SKM-1 treated with dmso at 0.1 percent for 144 hours (cell line): ENCODE measurements at regions not wholly inside any gene's neighbourhood (a gene's known extent, or its start where the extent isn't known, plus 50 kb on each side); places are given as distances from the start of the nearest gene placed in this dataset.

Experiments used
- DNase-seq: peaks from one replicate; lab custom pipeline; 2025; ENCODE audit not compliant: unreplicated experiment; lab: John Stamatoyannopoulos, UW

DNA sequence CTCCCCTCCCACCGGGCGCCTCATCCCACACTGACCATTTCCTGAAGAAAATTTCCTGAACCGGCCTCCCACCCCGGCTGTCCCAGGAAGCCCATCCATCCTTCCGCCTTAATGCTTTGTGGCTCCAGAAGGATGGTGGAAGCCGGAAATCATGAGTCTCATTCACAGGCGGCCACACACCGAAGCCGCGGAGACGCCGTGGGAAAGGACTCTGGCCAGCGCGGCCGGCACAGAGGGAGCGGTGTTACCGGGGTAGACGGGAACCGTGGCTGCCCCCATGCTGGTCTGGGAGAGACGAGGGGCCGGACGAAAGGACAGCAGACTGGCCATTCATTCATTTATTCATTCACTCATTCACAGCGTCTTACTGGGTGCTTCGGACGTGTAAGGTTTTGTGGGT lies 326.8 kb downstream of the SEC14L1 start:
- DNase-seq = no peak

DNA sequence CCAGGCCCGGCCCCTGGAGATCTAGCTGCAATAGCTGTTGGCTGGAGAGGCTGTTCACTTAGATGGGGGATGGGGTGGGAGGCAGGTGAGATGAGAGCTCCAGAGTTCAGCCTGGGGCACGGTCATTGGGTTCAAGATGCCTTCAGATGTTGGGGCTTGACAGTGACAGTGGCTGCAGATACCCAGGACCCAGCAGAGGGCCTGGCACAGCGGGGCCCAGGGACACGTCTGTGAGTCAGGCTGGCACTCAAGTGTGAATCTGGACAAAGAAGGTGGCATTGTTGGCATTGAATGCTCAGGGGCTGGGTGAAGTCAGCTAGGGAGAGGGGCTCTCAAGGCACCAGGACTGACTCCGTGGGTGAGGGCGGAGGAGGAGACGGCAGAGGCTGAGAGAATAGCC lies 328.1 kb downstream of the SEC14L1 start:
- no peak for DNase-seq

DNA sequence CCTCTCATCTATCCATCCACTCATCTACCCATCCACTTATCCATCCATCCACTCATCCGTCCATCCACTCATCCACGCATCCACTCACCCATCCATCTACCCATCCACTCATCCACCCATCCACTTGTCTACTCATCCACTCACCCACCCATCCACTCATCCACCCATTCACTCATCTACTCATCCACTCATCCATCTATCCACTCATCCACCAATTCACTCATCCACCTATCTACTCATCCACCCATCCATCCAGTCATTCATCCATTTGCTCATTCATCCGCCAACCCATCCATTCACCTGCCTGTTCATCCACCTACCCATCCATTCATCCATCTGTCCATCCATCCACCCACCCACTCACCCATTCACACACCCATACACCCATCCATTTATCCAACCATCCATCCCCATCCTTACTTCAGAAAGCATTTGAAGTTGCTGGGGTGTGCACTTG lies 329.6 kb downstream of the SEC14L1 start:
- no peak for DNase-seq

DNA sequence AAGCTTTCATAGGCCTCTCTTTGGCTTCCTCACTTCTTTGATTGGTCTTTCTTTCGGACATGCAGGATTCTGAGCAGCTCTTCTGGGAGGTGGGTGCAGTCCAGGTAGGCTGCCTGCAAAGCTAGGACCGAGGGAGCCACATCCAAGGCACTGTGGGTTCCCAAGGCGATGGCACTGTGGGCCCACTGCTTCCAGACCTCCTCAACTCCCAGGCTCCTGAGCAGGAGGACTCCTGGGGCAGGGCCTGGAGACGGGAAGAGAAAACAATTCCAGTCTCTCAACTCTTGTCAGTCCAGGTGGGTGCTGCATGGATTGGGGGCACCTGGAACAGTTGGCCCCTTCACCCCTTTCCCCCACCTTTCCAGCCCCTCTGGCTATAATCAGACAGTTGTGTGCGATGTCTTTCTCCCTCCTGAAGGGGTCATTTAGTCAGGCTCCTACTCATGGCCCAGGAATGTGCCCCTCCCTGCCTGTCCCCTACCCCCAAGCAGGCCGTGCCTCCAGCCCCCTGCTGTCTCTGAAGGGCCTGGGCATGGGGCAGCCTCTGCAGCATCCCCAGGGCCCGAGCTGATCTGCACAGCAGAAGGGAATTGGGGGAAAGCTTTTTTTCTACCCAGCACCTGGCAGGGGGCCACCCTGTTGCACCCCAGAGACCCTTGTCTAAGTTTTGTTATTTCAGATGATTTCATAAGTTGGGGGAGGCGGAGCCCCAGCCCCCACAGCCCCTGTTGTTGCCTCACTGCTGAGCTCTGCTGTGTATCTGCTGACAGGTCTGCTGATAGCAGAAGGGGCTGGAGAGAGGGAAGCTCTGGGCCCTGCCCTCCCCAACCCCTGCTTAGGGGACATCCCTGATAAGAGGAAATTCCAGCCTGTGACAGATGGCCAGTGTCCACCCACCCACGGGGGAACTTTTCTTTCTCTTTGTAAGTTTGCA lies 330.3 kb downstream of the SEC14L1 start:
- no peak for DNase-seq

DNA sequence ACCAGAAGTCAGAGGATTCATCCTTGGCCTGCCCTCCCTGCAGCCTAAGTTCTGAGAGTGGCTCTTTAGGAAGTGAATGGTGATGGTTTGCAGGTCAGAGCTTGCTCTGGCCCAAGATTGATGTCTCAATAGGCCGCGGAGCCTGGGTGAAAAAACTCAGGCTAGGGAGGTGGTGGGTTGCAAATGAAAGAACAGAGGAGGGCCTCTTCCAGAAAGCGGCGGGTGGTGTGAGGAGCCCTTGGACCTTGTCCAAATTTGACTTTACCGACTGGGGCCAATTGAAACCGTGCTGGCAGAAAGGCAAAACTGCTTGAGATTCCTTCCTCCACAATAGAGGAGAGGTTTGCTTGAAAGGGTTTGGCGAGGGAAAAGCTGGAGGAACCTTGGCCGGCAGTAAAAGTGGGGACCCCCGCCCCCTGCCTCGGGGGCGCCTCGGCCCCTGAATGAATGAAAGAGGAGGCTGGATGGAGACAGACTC lies 331.3 kb downstream of the SEC14L1 start:
- DNase-seq = peak; percentile 20

DNA sequence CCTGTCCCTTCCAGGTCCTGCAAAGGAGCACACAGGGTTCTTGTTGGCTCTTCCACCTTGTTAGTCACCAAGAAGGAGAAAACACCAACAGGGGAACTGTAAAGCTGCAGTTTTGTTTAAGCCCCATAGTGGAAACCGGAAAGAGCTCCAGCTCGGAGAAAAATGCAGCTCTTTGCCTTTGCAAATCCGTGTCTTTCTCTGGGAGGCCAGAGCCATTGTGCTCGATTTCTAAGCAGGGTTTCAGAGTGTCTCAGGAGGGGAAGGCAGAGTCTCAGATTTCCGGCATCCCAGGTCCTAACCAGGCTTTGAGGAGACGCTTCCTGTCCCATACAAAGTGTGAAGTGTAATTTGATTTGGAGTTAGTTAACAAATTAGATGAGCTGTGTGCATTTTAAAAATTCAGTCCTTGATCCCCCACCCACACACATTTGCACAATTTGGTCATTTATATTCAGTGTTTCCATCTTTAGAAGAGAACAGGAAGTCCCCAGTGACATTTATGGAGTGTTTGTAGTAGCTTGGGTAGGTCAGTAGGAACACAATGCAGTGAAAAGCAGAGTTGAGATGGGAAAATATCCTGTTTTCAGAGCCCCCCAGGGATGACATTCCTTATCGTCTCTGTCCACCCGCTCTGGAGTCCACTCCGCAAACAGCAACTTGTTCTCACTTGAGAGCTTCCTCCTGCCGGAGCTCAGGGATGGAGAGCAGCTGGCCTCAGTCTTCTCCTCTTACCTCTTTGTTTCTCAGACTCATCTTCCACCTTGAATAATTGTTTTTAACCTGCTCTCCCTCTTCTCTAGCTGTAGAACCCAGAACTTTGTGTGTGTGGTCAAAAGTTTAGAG lies 331.9 kb downstream of the SEC14L1 start:
- no peak for DNase-seq

DNA sequence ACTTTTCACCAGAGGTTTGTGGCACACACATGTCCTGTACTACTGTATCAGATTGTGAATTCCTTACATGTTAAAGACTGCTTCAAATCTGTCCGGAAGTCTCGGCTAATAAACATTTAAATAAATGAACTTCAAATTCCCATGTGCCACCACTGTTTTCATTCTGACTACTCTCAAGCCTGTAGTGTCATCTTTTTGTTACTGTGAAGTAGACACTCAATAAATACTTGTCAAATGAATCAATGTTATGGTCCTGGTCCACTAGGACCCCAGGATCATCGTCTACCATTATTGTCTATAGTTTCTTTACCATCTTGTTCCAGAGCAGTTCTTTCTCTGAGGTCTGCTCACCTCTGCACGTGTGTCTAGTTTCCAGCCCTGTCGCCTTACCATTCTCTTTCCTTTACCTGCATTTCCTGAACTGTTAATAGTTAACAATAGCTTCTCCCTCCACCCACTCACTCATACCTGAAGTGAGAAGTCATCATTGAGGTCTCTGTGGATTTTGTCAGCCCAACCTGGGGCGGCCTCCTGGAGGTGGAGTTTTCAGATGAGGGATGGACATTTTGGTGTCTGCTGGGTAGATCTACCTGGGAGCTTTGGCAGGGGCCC lies 333.0 kb downstream of the SEC14L1 start:
- no peak for DNase-seq

DNA sequence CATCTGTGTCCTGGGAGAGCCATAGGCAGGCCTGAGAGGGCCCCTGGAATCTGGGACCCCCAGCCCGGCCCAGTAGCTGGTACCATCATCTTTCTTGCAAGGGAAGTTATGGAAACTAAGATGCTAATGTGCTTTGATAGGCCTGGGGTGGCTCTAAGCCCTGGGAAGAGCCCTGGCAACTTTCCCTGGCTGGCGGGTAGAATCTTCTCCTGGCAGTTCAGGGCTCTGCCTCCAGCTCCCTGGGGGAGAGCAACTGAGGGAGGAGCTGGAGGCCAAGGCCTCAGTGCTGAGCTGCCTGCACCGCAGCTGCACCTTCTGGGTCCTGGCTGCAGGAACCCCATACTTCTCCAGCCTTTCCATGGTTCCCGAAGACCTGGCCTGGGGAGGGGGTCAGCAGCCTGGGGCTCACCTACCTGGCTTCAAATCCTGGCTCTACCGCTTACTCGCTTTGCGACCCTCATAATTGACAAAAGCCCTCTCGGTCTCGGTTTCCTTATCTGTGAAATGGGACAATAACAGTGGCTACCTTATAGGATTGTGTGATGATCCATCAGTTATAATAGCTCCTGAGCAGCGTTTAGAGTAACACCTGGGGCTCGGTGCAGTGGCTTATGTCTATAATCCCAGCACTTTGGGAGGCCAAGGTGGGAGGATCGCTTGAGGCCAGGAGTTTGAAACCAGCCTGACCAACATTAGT lies 333.7 kb downstream of the SEC14L1 start:
- DNase-seq = no peak

DNA sequence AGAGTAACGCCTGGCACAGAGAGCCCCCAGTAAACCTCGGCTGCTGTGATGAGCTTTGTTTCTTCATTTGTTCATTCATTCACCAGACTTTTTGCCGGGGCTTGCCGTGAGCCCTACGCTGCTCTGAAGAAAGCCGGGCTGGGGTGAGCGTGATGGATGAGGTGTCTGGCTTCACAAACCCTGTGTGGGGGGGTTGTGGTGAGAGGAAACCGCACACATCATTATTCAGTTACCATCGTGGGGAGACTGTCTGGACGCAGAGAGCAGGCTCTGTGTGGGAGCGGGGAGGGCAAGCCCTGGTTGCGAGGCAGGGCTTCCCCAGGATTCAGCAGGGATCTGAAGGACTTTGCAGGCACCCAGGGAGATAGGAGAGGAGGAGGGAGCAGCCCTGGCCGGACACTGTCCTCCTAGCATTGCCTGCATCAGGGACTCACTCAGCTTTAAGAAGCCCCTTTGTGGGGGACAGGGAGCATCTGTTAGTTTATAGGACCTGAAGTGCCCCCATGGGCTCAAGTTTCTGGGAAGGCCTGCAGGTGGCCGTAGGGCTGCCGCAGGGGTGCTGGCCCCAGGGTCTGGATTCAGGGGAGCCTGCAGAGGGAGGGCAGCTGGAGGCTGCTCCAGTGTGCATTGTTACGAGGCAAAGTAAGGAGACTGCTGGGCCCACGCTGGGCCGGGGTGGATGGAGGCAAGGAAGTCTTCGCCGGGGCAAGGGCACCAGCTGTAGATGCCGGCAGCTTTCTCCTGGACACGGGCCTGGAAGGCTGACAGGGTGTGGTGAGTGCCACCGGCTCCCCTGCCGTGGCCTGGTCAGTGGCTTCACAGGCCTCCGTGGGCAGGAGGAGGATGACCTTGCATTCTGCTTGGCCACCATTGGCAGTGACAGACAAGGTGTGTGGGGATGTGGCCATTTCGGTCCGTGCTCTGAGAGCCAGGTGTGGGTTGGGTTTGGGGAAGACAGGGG lies 334.5 kb downstream of the SEC14L1 start:
- DNase-seq = no peak

DNA sequence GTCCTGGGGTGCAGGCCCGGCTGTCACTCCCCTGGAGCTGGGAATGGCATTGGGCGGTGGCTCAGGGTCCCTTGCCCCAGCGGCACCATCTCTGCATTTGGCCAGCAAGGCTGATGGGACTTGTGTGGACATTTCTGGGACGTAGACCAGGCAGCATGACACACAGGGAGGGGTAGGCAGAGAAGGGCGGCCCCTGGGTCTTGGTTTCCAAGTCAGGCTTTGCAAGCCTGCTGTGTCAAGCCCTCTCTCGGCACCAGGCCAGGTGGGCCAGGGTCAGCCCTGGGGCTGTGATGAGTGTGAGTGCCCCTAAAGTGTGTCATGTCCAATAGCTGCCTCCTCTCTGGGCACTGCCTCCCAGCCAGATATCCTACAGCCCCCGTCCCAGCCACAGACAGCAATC lies 335.2 kb downstream of the SEC14L1 start:
- no peak for DNase-seq

DNA sequence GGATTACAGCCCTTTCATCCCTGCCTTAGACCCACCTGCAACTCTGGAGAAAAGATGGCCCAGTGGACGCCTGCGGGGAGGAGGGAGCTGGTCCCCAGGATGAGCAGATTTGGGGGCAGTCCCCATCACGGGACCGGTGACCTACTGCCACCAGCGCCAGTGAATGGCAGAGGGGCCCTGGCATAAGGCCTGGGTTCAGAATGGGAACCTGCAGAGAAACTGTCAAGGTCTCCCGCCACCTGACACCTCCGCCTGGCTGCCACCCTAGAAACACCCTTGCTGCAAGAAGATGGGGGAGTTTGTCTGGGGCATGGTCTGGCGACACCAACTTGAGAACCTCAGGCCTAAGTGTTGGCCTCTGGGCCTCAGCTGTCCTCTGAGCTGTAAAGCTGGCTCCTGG lies 335.7 kb downstream of the SEC14L1 start:
- DNase-seq = no peak

DNA sequence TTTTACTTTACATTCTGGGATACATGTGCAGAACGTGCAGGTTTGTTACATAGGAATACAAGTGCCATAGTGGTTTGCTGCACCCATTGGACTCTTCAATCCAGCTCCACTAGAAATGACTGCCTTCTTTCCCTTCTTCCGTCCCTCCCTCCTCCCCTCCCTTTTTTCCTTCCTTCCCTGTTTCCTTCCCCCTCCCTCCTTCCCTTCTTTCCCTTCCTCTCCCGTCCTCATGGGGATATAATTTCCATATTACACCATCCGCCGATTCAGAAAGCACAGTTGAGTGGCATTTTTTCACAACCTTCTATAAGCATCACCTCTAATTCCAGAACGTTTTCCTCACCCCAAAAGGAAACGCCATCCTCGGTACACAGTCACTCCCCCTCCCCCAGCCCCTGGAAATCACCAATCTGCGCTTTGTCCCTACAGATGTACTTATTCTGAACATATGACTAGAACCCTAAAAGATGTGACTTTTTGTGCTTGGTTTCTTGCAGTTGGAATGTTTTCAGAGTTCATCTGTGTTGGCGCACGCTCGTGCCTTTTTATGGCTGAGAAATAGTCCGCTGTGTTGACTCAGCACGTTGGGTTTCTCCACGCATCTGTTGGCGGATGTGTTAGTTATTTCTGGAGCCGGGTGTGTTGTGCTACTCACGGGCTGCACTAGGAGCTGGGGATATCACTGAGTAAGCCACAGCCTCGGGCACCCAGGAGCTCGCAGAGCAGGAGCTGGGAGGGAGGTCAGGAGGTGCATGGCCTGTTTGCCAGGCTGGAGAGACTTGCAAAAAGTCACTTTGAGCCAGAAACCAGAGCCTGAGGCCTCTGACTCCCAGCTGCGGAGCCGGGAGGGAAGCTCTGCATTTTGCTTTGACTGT lies 336.4 kb downstream of the SEC14L1 start:
- no peak for DNase-seq

DNA sequence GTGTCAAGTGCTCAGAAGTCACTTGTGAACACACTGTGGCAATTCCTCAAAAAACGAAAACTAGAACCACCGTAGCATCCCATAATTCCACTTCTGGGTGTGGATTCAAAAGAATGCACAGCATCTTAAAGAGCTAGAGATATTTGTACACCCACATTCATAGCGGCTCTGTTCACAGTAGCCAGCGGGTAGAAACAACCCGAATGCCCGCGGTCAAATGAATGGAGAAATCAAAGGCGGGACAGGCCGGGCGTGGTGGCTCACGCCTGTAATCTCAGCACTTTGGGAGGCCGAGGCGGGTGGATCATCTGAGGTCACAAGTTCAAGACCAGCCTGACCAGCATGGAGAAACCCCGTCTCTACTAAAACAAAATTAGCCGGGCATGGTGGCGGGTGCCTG lies 337.5 kb downstream of the SEC14L1 start:
- DNase-seq = no peak

DNA sequence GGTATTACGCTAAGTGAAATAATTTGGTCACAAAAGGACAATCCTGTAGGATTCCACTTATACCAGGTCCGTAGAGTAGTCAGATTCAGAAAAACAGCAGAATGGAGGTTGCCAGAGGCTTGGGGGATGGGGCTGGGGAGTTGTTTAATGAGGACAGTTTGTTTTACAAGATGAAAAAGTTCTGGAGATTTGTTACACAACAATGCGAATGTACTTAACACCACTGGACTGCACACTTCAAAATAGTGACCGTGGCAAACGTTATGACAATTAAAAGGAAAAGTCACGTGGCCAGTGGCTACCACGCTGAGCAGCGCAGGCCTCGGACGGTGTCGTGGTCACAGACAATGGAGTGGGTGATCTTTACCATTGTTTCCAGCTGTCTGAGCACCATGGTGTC lies 338.1 kb downstream of the SEC14L1 start:
- DNase-seq = no peak

DNA sequence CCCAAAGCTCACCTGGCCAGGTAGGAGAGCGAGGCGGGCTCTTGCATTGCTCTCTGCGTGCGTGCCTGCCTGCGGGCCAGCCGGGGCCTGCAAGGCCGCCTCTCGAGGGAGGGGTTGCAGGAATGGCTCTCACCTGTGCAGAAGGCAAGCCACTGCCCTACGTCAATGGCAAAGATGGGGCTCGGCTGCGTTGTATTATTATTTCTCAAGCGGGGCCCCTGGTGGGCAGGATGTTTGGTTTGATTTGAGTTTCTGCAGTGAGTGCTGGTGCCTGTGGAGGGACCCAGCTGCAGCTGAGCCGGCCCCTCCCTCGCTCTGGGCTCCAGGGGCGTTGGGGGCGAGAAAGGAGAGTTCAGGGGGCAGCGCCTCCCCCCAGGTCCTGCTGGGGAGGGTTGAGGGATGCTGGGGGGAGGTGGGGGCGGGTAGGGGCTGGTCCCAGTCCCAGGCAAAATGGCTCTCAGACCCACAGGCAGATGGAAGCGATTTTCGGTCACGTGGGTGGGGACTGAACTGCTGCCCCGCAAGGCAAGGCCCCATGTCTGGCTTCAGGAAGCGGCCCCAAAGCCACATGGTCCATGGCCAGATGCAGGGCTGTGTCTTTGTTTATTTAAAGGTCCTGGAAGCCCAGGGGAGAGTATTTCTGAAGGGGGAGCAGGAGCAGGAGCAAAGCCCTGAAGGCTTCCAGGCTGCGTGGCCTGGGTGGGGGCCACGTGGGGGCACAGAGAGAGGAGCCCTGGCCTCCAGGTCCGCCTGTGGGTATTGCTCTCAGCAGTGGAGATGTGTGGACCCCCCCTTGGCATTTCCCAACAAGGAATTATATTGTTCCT lies 338.8 kb downstream of the SEC14L1 start:
- DNase-seq = no peak

DNA sequence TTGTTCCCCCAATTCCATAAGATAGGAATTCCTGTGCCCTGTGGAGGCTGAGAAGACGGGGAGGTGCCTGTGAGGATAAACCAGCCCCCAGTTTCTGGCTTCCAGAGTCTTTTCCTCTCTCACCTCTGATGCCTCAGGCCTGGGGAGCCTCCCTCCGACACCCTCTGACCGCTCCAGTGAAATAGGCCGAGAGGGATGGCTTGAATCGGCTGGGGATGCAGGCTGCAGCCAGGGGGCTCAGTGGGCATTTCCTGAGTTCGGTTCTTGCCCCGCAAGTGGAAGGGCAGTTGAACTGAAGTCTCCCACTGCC lies 339.4 kb downstream of the SEC14L1 start:
- DNase-seq = no peak

DNA sequence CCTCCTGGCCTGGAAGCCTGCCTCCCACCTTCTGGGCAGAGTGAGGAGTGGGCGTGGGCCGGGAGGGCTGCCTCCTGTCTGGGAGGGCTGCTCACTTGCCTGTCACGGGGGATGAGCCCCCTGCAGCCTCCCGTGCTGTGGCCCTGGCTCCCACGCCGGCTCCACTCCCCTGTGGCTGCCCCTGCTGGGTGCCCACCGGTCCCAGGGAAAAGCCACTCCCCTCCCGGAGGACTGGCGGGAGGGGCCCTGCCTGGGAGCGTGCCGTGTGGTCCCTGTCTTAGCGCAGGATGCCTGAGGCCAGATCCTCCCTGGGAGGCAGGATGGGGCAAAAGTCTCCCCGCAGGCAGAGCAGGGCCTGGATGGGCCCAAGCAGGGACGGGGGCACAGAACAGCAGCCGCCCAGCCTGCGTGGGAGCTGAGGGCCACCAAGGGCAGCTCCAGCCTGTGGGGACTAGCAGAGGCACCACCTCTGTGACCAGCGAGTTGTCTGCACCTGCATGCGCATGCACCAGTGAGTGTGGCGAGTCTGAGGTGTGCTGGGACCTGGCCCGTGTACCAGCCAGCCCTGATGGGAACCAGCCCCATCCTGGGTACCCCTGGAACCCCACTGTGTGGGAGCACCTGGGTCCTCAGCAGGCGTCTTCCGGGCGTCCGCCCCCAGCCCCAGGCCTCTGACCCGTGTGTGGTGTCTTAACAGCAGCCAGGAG lies 339.9 kb downstream of the SEC14L1 start:
- DNase-seq = no peak
